ENCODE measurements at regions not wholly inside any gene's neighbourhood (a gene's known extent, or its start where the extent isn't known, plus 50 kb on each side); places are given as distances from the start of the nearest gene placed in this dataset.

- no peak for TF ChIP-seq CTCF (IDR thresholded peaks at IDR 0.05)
- TF ChIP-seq POLR2A (IDR thresholded peaks at IDR 0.05), result no peak
These were observed 281.9 kb upstream of the ADAMTS5 start for GRCh38 chr21:27248814-27249213.
